ENCODE measurements at regions not wholly inside any gene's neighbourhood (a gene's known extent, or its start where the extent isn't known, plus 50 kb on each side); places are given as distances from the start of the nearest gene placed in this dataset.

GRCh38 chr10:31745612-31746376 is 182.8 kb downstream of the ARHGAP12 start:
- TF ChIP-seq CTCF (IDR thresholded peaks at IDR 0.05), result no peak
- TF ChIP-seq ZFX (IDR thresholded peaks at IDR 0.05; ENCODE audit: borderline replicate concordance), result no peak
